Cardiac fibroblast (primary cell): ENCODE measurements at regions not wholly inside any gene's neighbourhood (a gene's known extent, or its start where the extent isn't known, plus 50 kb on each side); places are given as distances from the start of the nearest gene placed in this dataset.

Experiments
- DNase-seq, 2 donors: peaks; one replicate each; pipeline versions ENCODE4 v3.0.0 to v3.0.0-alpha.2; 2010; ENCODE audit warnings: low read depth in 2 of 2
- H3K4me3 ChIP-seq, 2 donors: replicated peaks in 1 of 2; 1 replicate in 1 of 2; 2 replicates in 1 of 2; pipeline ENCODE4 v1.5.1; 2011; ENCODE audit warnings: low read depth in 2 of 2, low read length in 2 of 2, mild to moderate bottlenecking in 2 of 2, moderate library complexity in 1 of 2
- CTCF ChIP-seq: IDR thresholded peaks from one replicate; pipeline ENCODE4 v1.5.1; 2011; ENCODE audit warnings: low read depth, mild to moderate bottlenecking, low read length, inconsistent platforms

- TF ChIP-seq CTCF = no peak
- no peak for DNase-seq
These were observed 384.1 kb upstream of the PLXNA2 start for GRCh38 chr1:208628022-208628914.

DNA sequence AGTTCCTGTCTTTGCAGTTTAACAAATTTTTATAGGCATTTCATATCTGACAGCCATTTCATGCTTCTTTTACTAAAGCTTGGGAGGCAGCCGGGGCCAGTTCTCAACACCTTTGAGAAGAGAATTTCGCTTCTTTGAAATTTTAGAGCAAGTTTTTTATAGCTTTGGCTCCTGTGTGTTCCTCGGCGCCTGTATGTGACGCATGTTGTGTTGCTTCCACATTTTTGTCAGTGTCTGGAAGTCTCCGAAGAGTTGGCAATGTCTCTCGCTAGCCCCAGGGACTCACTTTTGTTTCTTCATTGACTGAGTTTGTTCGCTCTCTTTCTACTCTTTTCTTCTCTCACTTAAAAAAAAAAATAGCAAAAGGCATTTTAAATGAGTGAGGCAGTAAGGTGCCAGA lies 386.9 kb upstream of the PLXNA2 start:
- no peak for DNase-seq
- no peak overlapping the region for H3K4me3 ChIP-seq
- TF ChIP-seq CTCF = no peak

More at GRCh38 chr1:208628022-208628914, 384.1 kb upstream of the PLXNA2 start:
- no peak overlapping the region for H3K4me3 ChIP-seq

GRCh38 chr1:208631506-208631905 lies 387.3 kb upstream of the PLXNA2 start:
- no peak for DNase-seq
- TF ChIP-seq CTCF = no peak
- H3K4me3 ChIP-seq = no peak overlapping the region

- no peak for TF ChIP-seq CTCF
- H3K4me3 ChIP-seq = no peak overlapping the region
- DNase-seq = no peak
These were observed 390.4 kb upstream of the PLXNA2 start for GRCh38 chr1:208634346-208635140.

DNA sequence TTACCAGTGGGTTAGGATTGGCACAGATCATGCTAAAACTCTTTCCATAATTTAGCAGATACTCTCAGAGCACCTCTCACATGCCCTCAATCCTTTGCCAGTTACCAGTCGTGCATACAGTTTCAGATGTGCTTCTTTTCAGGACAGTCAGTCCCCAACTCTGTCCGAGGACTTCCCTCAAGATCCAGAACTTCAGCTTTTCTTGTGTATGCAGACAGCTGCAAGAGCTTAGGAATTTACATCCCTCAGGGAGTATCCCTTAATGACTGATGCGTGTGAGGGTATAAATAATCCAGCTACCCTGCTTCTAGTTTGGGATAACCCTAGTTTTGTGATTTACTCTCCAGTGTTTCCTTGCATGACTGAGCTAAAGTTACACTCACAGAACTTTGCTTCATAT lies 393.0 kb upstream of the PLXNA2 start:
- no peak overlapping the region for H3K4me3 ChIP-seq
- TF ChIP-seq CTCF = no peak
- no peak for DNase-seq

DNA sequence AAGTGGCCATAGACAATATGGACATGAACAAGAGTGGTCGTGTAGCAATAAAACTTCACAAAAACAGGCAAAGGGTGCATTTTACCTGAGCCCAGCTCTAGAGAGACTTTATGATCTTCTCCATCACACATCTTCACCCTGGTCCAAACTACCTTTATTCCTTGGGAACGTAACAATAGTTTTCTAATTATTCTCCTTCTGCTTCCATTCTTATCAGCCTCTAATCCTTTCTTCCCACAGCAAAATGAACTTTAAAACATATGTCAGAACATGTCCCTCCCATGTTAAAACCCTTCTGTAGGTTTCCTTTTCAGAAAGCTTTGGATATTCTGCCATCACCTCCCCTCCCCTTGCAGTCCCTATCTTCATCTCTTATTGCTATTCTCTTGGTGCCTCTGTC lies 395.2 kb upstream of the PLXNA2 start:
- H3K4me3 ChIP-seq = no peak overlapping the region
- no peak for DNase-seq
- no peak for TF ChIP-seq CTCF
